ENCODE measurements at regions not wholly inside any gene's neighbourhood (a gene's known extent, or its start where the extent isn't known, plus 50 kb on each side); places are given as distances from the start of the nearest gene placed in this dataset.

DNA sequence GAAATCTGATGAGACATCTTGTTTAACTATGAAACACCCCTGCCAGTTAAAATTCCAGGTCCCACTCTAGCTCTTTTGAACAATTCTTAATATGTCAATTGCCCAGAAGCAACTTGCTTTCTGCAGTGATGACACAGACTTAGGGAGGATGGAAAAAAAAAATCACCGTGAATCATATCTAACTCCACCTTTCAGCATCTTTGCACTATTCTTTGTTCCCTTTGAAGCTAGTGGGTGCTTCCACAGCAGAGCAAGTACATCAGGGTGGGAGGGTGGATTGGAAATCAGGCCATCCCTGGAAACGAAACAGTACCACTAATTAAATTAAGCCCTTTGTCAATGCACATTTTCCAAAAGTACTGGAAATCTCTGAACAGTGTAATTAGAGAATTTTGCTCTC, 324.3 kb upstream of the MEIS1 start:
- TF ChIP-seq RAD21 (IDR thresholded peaks at IDR 0.05; ENCODE audit: low read length) (no peak), POLR2A (IDR thresholded peaks at IDR 0.05; ENCODE audit: low read depth, low read length) (no peak), MXI1 (IDR thresholded peaks at IDR 0.05; ENCODE audit: borderline replicate concordance, low read depth, low read length) (no peak), CHD1 (IDR thresholded peaks at IDR 0.05; ENCODE audit: low read depth, low read length) (no peak), SMC3 (IDR thresholded peaks at IDR 0.05; ENCODE audit: low read depth, low read length) (no peak)
- TF ChIP-seq, protein P1, sequence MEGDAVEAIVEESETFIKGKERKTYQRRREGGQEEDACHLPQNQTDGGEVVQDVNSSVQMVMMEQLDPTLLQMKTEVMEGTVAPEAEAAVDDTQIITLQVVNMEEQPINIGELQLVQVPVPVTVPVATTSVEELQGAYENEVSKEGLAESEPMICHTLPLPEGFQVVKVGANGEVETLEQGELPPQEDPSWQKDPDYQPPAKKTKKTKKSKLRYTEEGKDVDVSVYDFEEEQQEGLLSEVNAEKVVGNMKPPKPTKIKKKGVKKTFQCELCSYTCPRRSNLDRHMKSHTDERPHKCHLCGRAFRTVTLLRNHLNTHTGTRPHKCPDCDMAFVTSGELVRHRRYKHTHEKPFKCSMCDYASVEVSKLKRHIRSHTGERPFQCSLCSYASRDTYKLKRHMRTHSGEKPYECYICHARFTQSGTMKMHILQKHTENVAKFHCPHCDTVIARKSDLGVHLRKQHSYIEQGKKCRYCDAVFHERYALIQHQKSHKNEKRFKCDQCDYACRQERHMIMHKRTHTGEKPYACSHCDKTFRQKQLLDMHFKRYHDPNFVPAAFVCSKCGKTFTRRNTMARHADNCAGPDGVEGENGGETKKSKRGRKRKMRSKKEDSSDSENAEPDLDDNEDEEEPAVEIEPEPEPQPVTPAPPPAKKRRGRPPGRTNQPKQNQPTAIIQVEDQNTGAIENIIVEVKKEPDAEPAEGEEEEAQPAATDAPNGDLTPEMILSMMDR (conservative IDR thresholded peaks at IDR 0.05; ENCODE audit: low read depth, low read length) = no peak
- TF ChIP-seq, protein P2, sequence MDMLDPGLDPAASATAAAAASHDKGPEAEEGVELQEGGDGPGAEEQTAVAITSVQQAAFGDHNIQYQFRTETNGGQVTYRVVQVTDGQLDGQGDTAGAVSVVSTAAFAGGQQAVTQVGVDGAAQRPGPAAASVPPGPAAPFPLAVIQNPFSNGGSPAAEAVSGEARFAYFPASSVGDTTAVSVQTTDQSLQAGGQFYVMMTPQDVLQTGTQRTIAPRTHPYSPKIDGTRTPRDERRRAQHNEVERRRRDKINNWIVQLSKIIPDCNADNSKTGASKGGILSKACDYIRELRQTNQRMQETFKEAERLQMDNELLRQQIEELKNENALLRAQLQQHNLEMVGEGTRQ (IDR thresholded peaks at IDR 0.05; ENCODE audit: low read depth, low read length) = no peak

Measured in IMR-90 (cell line).